Ascending aorta (tissue), 2 donors: ENCODE measurements at regions not wholly inside any gene's neighbourhood (a gene's known extent, or its start where the extent isn't known, plus 50 kb on each side); places are given as distances from the start of the nearest gene placed in this dataset.
"Not testable (repeated sequence)": the region's sequence is repeated elsewhere in the genome, so short reads cannot be mapped to it uniquely, and the experiment has no call there.

ENCODE experiments used
- DNase-seq, 2 donors: peaks; one replicate each; pipeline ENCODE4 v3.0.0-alpha.2; 2019; ENCODE audit warnings: low spot score in 2 of 2
- H3K27ac ChIP-seq, 2 donors: fragments of 200-600 bp; sonication (generic); one replicate each; pipeline ENCODE4 v1.5.1; 2016 to 2017; ENCODE audit warnings: mild to moderate bottlenecking in 1 of 2
- H3K27me3 ChIP-seq: fragments of 200-600 bp; sonication (generic); one replicate; pipeline ENCODE4 v1.5.1; 2017
- H3K36me3 ChIP-seq, 2 donors: fragments of 200-600 bp; sonication (generic); one replicate each; pipeline ENCODE4 v1.5.1; 2016
- H3K4me1 ChIP-seq, 2 donors: fragments of 200-600 bp; sonication (generic); one replicate each; pipeline ENCODE4 v1.5.1; 2016 to 2017; ENCODE audit warnings: mild to moderate bottlenecking in 1 of 2
- H3K4me3 ChIP-seq, 2 donors: fragments of 200-600 bp; sonication (generic); one replicate each; pipeline ENCODE4 v1.5.1; 2016 to 2017; ENCODE audit warnings: mild to moderate bottlenecking in 1 of 2
- H3K9me3 ChIP-seq, 2 donors: fragments of 200-600 bp; sonication (generic); one replicate each; pipeline ENCODE4 v1.5.1; 2016
- intact Hi-C: fragments of 100-400 bp; cut with DNase I; formaldehyde crosslinking; loops from one replicate; pipeline ENCODE4 v1.15.1; 2023
- TF ChIP-seq, protein P1 (sequence below), 3 experiments: fragments of 200-600 bp in 2 of 3; fragments of 450-650 bp in 1 of 3; sonication (generic) in 2 of 3; IDR thresholded peaks; one replicate each; pipeline ENCODE4 v1.5.1; 2016 to 2019; ENCODE audit warnings: antibody characterized with exemption in 3 of 3, mild to moderate bottlenecking in 1 of 3, moderate library complexity in 1 of 3

DNA sequence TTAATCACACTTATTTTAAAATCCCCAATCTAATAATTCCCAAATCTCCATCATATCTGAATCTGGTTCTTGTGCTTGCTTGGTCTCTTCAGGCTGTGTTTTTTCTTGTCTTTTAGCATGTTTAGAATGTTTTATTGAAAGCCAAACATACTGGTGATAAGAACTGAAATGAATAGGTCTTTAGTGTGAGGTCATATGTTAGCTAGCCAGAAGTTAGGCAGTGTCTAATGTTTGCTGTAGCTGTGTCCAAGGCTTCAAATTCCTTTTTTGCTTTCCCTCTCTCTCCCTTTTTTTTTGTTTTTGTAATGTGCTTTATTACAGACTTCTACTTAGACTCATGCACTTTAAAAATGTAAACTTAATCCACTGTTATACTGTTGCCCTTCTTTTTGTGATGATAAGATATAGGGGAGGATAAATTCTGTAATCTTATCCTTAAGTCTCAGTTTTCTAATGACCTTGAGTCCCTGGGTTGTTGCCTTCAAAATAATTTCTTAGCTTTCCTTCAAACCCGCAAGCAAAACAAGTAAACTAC lies 725.1 kb downstream of the BRINP3 start:
- TF ChIP-seq, protein P1, sequence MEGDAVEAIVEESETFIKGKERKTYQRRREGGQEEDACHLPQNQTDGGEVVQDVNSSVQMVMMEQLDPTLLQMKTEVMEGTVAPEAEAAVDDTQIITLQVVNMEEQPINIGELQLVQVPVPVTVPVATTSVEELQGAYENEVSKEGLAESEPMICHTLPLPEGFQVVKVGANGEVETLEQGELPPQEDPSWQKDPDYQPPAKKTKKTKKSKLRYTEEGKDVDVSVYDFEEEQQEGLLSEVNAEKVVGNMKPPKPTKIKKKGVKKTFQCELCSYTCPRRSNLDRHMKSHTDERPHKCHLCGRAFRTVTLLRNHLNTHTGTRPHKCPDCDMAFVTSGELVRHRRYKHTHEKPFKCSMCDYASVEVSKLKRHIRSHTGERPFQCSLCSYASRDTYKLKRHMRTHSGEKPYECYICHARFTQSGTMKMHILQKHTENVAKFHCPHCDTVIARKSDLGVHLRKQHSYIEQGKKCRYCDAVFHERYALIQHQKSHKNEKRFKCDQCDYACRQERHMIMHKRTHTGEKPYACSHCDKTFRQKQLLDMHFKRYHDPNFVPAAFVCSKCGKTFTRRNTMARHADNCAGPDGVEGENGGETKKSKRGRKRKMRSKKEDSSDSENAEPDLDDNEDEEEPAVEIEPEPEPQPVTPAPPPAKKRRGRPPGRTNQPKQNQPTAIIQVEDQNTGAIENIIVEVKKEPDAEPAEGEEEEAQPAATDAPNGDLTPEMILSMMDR (IDR thresholded peaks at IDR 0.05): no peak
- no peak overlapping the region for H3K4me3 ChIP-seq
- no peaks in the 10 kb centered on the region for H3K27me3 ChIP-seq
- no peak overlapping the region for H3K27ac ChIP-seq
- no peaks in the 10 kb centered on the region for H3K4me1 ChIP-seq
- DNase-seq: no peak
- H3K9me3 ChIP-seq: no peaks in the 10 kb centered on the region
- H3K36me3 ChIP-seq: no peaks in the 10 kb centered on the region
- intact Hi-C loops: no loop called here

DNA sequence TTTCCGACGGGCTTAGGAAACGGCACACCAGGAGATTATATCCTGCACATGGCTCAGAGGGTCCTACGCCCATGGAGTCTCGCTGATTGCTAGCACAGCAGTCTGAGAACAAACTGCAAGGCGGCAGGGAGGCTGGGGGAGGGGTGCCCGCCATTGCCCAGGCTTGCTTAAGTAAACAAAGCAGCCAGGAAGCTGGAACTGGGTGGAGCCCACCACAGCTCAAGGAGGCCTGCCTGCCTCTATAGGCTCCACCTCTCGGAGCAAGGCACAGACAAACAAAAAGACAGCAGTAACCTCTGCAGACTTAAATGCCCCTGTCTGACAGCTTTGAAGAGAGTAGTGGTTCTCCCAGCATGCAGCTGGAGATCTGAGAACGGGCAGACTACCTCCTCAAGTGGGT lies 722.6 kb downstream of the BRINP3 start:
- DNase-seq, intact Hi-C loops, H3K4me3 ChIP-seq, H3K27ac ChIP-seq, H3K36me3 ChIP-seq, H3K4me1 ChIP-seq, H3K27me3 ChIP-seq, H3K9me3 ChIP-seq: not testable (repeated sequence)

DNA sequence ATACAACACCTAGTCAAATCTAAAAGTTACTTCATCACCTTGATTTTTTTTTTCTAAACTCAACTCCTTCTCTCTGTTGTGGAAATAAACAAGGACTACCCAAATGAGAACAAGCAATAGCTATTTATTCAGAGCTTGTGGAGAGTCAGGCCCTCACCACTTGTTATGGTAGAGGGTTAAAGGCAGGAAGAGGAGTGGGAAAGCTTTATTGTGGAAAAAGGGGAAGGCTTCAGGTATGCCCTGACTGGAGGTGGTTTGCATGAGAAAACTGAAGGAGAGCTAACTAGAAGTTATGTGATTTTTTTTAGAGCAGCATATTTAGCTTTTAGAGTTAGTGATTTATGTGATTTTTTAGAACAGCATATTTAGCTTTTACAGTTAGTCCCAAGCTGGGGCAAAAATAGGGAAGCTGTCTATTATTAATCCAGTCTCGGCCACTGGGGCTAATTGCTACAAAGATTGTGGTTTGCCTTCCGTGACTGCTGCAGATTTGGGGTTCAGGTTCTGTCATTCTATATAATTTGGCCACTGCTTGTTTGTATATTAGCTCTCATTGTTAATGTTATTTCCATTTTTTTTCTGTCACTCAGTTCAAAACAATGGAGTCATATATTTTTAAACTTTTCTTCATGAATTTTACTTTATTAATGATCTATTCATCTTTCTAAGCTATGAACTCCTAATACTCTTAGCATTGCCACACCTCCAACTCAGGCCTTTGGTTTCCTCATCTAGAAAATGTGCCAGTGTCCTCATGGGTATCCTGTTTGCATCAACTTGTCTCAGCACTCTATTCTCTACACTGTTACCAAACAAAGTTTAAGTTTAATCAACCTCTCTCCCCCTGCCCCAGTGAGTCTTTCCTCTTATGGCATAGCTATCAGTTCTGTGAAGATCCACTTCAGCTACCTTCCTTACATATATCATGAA lies 713.0 kb downstream of the BRINP3 start:
- Histone ChIP-seq H3K36me3 (no peaks in the 10 kb centered on the region), H3K27ac (no peak overlapping the region), H3K4me3 (no peak overlapping the region), H3K9me3 (no peaks in the 10 kb centered on the region), H3K27me3 (no peaks in the 10 kb centered on the region), H3K4me1 (no peaks in the 10 kb centered on the region)
- intact Hi-C loops: no loop called here
- TF ChIP-seq, protein P1 (IDR thresholded peaks at IDR 0.05): no peak
- no peak for DNase-seq

DNA sequence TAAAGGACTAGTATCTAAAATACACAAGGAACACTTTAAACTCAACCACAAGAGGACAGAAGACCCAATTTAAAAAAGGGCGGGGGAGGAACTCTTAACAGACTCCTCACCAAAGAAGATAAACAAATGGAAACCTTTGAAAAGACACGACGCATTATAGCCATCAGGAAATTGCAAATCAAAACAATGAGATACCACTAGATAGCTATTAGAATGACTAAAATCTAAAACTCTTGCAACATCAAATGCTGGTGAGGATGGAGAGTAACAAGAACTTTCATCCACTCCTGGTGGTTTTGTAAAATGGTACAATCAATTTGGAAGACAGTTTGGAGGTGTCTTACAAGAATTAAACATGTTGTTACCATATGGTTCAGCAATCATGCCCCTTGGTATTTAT lies 708.2 kb downstream of the BRINP3 start:
- TF ChIP-seq, protein P1 (IDR thresholded peaks at IDR 0.05): no peak
- no peak for DNase-seq
- intact Hi-C loops: no loop called here
- Histone ChIP-seq H3K4me3 (no peak overlapping the region), H3K36me3 (no peaks in the 10 kb centered on the region), H3K27ac (no peak overlapping the region), H3K9me3 (no peaks in the 10 kb centered on the region), H3K27me3 (no peaks in the 10 kb centered on the region), H3K4me1 (no peaks in the 10 kb centered on the region)

DNA sequence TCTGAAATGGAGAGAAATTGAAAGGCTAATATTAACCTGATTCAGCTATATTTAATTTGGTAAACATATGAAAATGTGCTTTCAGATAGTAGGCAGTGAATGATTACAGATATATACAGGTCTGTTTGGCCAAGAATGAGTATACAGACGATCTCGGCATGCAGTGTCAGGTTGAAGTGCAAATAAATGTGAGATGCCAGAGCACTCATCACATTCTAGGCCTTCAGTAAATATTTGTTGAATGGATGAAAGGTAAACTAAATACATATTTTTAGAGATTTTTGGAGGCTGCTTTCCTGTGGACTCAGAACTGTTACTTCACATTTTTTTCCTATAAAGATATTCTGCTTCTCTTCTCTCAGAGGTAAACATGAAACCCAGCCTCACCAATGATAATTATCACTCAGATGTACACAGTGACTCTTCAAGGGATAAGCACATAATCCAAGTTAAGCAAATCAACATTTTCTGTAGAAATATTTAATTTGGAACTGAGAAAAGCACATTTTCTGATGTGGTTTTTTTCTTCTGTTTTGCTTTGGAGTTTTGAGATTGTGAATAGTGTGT lies 702.9 kb downstream of the BRINP3 start:
- DNase-seq: no peak
- Histone ChIP-seq H3K27me3 (no peaks in the 10 kb centered on the region), H3K36me3 (no peaks in the 10 kb centered on the region), H3K4me1 (no peaks in the 10 kb centered on the region), H3K4me3 (no peak overlapping the region), H3K9me3 (no peaks in the 10 kb centered on the region), H3K27ac (no peak overlapping the region)
- TF ChIP-seq, protein P1 (IDR thresholded peaks at IDR 0.05): no peak
- intact Hi-C loops: no loop called here

DNA sequence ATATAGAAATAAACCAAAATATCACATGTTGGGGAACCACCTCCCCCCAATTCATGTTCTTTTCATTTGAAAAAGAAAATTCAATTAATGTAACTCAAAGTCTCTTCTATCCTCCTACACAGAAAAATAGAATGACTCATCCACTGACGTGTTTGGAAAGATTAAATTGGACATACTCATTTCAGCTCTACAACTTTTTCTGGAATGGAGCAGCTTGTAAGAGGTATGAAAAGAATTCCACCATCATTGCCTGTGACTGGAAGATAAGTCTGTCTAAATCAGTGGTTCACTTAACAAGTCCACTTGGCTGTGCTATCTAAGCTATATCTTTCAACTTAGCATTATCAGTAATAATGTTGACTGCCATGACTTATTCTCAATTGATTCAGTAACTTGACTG lies 702.3 kb downstream of the BRINP3 start:
- intact Hi-C loops: no loop called here
- H3K36me3 ChIP-seq: no peaks in the 10 kb centered on the region
- H3K4me3 ChIP-seq: no peak overlapping the region
- H3K4me1 ChIP-seq: no peaks in the 10 kb centered on the region
- H3K9me3 ChIP-seq: no peaks in the 10 kb centered on the region
- no peak overlapping the region for H3K27ac ChIP-seq
- TF ChIP-seq, protein P1 (IDR thresholded peaks at IDR 0.05): no peak
- no peaks in the 10 kb centered on the region for H3K27me3 ChIP-seq
- DNase-seq: no peak
